Body of pancreas (tissue), 4 donors: ENCODE measurements at regions not wholly inside any gene's neighbourhood (a gene's known extent, or its start where the extent isn't known, plus 50 kb on each side); places are given as distances from the start of the nearest gene placed in this dataset.
A peak's percentile ranks its signal among the peaks of the same experiment; 100 is the strongest.
"Not testable (repeated sequence)": the region's sequence is repeated elsewhere in the genome, so short reads cannot be mapped to it uniquely, and the experiment has no call there.

Experiments
- ATAC-seq: fragments of 150-250 bp; one replicate; pipeline ENCODE4 v1.9.1; 2016
- DNase-seq, 4 donors: peaks; one replicate each; pipeline ENCODE4 v3.0.0-alpha.2; 2019
- H3K27ac ChIP-seq, 4 donors: fragments of 200-600 bp; sonication (generic); 1 replicate in 3 of 4; 2 replicates in 1 of 4; pipeline versions ENCODE4 v1.5.1 to v1.6.1; 2016 to 2019; ENCODE audit warnings: mild to moderate bottlenecking in 1 of 4, mixed read lengths in 1 of 4, moderate library complexity in 1 of 4
- H3K27me3 ChIP-seq, 2 donors: fragments of 200-600 bp; sonication (generic); one replicate each; pipeline ENCODE4 v1.6.0; 2016; ENCODE audit warnings: mild to moderate bottlenecking in 1 of 2
- H3K36me3 ChIP-seq, 2 donors: fragments of 200-600 bp; sonication (generic); replicated peaks in 1 of 2; 2 replicates each; pipeline ENCODE4 v1.5.1; 2016; ENCODE audit warnings: low read depth in 2 of 2; ENCODE audit not compliant: insufficient read depth in 1 of 2
- H3K4me1 ChIP-seq: fragments of 200-600 bp; sonication (generic); one replicate; pipeline ENCODE4 v1.6.0; 2016
- H3K4me3 ChIP-seq, 2 donors: fragments of 200-600 bp; sonication (generic); 1 replicate in 1 of 2; 2 replicates in 1 of 2; pipeline ENCODE4 v1.5.1; 2016 to 2019
- H3K9me3 ChIP-seq, 3 donors: fragments of 200-600 bp; sonication (generic); 1 replicate in 2 of 3; 2 replicates in 1 of 3; pipeline ENCODE4 v1.5.1; 2016
- POLR2A ChIP-seq, 3 donors: fragments of 450-650 bp; IDR thresholded peaks; one replicate each; pipeline ENCODE4 v1.6.1; 2016; ENCODE audit warnings: antibody characterized with exemption in 3 of 3, mild to moderate bottlenecking in 2 of 3
- WGBS, 2 donors: methylation state at CpG; one replicate each; pipeline ENCODE4 v1.1.5; 2017; 5-methylcytosine and 5-hydroxymethylcytosine counted together
- intact Hi-C: fragments of 100-400 bp; cut with DNase I; formaldehyde crosslinking; loops from one replicate; pipeline ENCODE4 v1.15.1; 2023

DNA sequence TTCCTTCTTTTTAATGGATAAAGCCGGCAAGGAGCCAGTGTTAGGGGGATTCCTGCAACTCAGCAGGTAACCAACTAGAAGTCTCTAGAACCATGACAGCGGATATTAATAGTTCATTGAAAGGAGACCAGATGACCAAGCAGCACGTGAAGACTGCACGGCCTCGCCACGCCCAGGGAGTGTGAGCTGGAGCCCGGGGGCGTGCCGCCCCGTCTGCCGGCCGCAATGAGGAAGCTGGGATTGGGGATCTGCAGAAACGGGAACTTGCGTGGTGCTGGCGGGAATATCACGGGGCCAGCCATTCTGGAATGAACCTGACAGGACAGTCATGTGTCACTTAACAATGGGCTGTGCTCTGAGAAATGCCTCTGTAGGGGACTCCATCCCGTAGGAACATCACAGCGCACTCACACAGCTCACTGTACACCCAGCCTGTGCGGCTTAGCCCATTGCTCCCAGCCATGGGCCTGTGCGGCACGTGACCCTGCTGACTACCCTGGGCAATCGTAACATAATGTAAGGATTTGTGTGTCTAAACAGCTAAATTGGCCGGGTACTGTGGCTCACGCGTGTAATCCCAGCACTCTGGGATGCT is 4092.8 kb upstream of the TPTE start:
- ATAC-seq, H3K27me3 ChIP-seq, H3K36me3 ChIP-seq, H3K9me3 ChIP-seq, H3K27ac ChIP-seq, H3K4me3 ChIP-seq, H3K4me1 ChIP-seq, intact Hi-C loops: not testable (repeated sequence)
- WGBS, 2 donors: 64 to 100% methylated on average over 3 to 8 of the region's 25 CpGs
- DNase-seq: peak in 1 of 4 donors; percentile 16

DNA sequence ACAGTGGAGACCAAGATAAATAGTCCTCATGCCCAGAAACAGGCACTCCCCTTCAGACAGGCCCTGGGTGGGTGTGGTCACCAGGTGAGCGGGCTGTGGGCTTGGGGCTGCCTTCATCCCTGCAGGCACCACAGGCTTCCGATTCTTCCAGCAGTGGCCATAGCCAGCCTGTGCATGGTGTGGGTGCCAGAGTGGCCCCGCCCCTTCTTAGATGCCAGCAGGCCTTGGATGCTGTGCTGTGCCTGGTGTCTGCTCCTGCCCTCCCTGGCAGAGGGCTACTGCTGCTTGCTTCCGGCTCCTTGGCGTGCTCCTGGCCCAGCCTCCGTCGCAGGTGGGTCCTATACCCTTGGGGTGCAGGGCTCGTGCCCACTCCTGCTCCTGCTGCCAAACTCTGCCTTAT is 4091.5 kb upstream of the TPTE start:
- ATAC-seq, H3K36me3 ChIP-seq, intact Hi-C loops, H3K27me3 ChIP-seq, H3K4me1 ChIP-seq, H3K9me3 ChIP-seq, H3K4me3 ChIP-seq, H3K27ac ChIP-seq: not testable (repeated sequence)
- DNase-seq: peak in 1 of 4 donors; percentile 12
- WGBS, 2 donors: no CpG with 5 or more reads among the region's 8 CpGs

DNA sequence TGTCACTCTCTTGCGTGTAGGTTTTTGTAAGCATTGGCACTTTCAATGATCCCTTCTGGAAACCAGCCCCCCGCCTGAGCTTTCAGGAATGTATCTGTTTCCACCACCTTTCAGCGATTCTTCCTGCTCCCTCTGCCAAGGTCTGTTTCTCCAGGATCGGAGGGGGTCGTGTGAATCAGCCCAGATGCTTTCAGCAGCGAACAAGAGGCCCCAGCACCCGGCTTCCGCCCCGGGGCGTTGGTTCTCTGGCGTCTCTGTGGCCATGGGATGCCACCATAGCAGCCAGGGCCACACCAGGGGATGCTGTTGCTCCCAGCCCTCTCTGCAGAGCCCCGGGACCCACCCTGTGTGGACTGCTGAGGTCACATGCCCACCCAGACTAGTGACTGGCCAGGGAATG is 4088.2 kb upstream of the TPTE start:
- not testable (repeated sequence) for ATAC-seq

DNA sequence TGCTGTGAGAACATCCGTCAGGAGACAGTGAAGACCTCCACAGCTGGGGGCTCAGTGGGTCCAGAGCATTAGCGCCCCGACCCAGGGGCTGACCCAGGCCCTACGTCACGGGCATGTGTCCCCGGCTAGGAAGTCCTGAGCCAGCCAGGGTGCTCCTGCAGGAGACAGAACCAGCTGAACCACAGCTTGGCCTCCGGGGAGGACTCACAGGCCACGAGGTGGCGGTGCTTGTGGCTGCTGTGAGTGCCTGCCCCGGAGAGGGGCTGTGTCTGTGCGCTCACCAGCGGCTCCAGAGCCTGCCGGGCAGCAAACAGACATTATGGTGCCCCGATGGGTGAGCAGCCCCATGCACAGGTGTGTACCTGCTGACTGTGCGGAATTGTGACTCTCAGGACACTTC is 4085.2 kb upstream of the TPTE start:
- no CpG with 5 or more reads among the region's 15 CpGs for WGBS, 2 donors
- H3K4me1 ChIP-seq: peaks cover 19% of the 10 kb centered on the region
- DNase-seq, H3K4me3 ChIP-seq, H3K9me3 ChIP-seq, H3K27ac ChIP-seq, H3K27me3 ChIP-seq, H3K36me3 ChIP-seq, ATAC-seq, intact Hi-C loops: not testable (repeated sequence)

More for the DNA sequence above, 4088.2 kb upstream of the TPTE start:
- H3K36me3 ChIP-seq, H3K4me3 ChIP-seq, H3K9me3 ChIP-seq, H3K27me3 ChIP-seq, intact Hi-C loops: not testable (repeated sequence)
- WGBS, 2 donors: 20% methylated on average over 1 of the region's 12 CpGs; no CpG with 5 or more reads in 1 of the 2 donors
- Histone ChIP-seq H3K4me1 (peaks cover 15% of the 10 kb centered on the region), H3K27ac (peak overlapping the region in 3 of 4 donors; percentile 16 to 39 (median 30))
- peak; percentile 22 to 67 (median 40) for DNase-seq

DNA sequence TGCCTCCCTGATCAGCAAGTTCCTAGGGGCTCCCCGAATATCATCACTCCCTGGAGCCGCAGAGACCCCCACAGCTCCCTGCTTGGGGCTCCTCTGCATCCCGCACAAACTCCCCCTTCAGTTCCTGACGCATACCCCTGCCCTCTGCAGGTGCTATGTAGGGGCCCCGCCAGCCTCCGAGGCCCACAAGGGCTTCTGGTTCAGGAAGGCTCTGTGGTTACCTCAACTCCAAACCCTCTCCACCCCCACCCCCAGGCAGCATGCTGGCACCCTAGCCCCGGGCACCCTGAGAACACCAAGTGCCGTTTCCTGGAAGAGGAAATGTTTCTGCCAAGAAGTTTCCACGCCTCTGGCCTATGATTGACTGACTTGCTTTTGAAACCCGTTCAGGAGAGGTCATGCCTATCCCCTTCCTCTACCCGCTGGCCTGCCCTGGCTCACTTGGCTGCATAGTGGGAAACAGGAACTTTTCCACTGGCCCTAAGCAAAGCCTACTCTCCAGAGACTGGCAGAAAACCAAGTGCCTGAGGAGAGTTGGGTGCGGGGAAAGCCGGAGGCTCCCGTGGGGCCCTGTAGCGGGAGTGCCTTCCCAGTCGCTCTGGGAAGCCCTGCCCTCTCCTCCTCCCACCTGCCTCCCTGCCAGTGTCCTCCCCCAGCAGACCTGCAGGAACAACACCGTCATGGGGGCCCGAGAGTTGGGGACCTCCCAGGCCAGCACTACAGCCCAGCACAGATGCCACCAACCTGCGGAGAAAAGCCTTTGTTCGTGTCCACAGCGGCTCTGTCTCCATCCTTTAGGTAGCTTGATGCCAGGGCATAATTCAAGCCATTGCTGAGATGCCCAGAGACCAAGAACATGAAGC is 4084.2 kb upstream of the TPTE start:
- DNase-seq, H3K27me3 ChIP-seq, H3K4me3 ChIP-seq, H3K36me3 ChIP-seq, H3K9me3 ChIP-seq, intact Hi-C loops: not testable (repeated sequence)
- H3K27ac ChIP-seq: peak overlapping the region in 3 of 4 donors; percentile 57 to 71 (median 66)
- TF ChIP-seq POLR2A (IDR thresholded peaks at IDR 0.05): peak in 1 of 3 donors; percentile 14
- peaks cover 19% of the 10 kb centered on the region for H3K4me1 ChIP-seq
- peak; percentile 84 for ATAC-seq
- 14% methylated on average over 5 of the region's 21 CpGs; no CpG with 5 or more reads in 1 of the 2 donors for WGBS, 2 donors

DNA sequence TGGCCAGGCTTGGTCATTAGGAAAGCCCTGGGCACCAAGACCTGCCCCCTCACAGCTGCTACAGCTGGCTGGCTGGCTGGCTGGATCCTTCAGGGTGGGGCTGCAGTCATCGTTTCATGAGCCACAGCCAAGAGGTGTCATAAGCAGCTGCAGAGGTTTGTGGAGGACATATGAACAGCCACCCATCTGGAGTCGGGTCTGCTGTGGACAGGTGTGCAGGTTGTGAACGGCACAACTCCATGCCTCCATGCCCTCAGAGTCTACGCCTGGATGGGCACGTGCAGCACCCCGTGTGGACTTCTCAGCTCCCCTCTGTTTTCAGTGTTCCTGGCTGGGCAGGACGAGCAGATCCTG is 4083.6 kb upstream of the TPTE start:
- ATAC-seq (peak; percentile 51), DNase-seq (peak; percentile 19 to 63 (median 46))
- H3K36me3 ChIP-seq, intact Hi-C loops, H3K9me3 ChIP-seq, H3K4me3 ChIP-seq, H3K27me3 ChIP-seq: not testable (repeated sequence)
- Histone ChIP-seq H3K4me1 (peaks cover 19% of the 10 kb centered on the region), H3K27ac (peak overlapping the region in 3 of 4 donors; percentile 57 to 71 (median 66))
- WGBS, 2 donors: 25% methylated on average over 5 of the region's 7 CpGs; no CpG with 5 or more reads in 1 of the 2 donors

DNA sequence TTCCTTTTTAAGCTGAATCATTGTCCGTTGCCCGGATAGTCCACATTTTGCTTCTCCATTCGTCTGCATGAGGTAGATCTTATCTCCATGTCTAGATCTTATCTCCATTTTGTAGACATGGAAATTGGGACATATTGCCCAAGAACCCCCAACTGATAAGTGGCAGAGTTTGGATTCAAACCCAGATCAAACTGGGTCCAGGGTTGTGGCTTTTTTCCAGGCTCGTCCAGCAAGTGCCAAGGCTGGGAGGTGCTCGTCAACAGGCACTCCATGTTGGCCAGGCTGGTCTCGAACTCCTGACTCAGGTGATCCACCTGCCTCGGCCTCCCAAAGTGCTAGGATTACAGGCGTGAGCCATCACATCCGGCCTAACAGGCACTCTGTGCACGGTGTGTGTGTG is 4082.3 kb upstream of the TPTE start:
- H3K9me3 ChIP-seq, H3K36me3 ChIP-seq, ATAC-seq, H3K27ac ChIP-seq, DNase-seq, H3K27me3 ChIP-seq, intact Hi-C loops, H3K4me3 ChIP-seq: not testable (repeated sequence)
- H3K4me1 ChIP-seq: peaks cover 10% of the 10 kb centered on the region
- WGBS, 2 donors: no CpG with 5 or more reads among the region's 10 CpGs

DNA sequence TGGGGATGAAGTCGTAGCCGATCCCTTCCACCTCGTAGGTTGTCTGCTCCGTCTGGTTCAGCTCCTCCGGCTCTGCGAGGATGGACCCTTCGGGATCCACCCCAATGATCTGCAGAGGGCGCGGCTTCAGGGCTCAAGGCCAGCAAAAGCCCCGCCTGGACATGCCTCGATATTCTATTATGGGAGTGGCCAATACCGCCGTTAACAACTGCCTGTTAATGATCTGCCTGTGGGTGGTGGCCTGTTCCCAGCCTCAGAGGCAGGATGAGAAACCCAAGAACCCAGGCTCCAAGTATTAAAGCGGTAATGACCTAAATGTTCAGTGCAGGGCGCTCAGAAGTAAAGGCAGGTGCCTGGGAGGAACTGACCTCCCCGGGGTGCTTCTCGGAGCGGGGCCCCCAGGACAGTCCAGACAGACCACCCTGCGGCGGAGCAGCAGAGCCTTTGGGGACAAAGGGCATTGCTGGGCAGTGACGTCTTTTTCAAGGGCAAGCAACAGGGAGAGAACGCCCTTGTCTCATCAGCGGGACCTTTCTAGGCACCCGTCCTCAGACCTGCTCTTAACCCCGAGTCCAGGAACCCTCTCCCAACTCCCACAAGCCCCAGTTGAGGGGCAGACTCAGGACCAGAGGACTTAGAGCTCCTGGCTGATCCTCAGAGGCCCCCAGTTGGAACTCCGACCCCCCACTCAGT is 4066.6 kb upstream of the TPTE start:
- H3K36me3 ChIP-seq, H3K4me1 ChIP-seq, DNase-seq, intact Hi-C loops, H3K27ac ChIP-seq, H3K27me3 ChIP-seq, H3K9me3 ChIP-seq, ATAC-seq, H3K4me3 ChIP-seq: not testable (repeated sequence)
- no CpG with 5 or more reads among the region's 26 CpGs for WGBS, 2 donors

DNA sequence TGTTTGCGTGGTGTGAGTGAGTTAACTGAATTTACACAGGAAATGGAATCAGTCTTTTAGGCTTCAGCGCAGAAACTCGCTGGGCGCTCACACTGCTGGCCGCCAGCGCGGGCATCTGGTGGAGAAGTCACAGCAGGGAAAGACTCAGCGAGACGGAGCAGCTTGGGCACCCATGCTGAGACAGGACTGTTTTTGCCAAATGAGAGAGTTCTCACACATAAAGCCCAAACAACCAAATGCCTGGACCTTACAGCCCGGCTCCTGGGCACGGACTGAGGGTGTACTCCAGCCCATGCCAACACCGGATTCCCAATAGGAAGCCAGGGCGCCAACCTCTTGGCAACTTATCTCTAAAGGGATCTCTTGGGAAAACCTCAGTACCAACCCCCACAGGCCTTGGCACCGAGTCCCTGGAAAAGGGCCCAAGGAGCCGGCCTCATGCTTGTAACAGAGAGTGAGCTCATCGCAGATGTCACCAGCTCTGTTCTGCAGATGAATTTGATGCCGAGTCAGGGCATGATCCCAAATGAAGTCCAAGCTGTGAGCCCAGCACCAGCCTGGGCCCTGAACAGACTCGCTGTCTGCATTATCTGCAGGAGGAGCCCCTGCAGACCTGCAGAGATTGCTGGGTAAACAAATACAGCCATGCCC is 4065.2 kb upstream of the TPTE start:
- intact Hi-C loops, H3K27ac ChIP-seq, H3K4me1 ChIP-seq, H3K4me3 ChIP-seq, DNase-seq, H3K9me3 ChIP-seq, H3K27me3 ChIP-seq, H3K36me3 ChIP-seq: not testable (repeated sequence)
- peak; percentile 41 for ATAC-seq
- no CpG with 5 or more reads among the region's 18 CpGs for WGBS, 2 donors

DNA sequence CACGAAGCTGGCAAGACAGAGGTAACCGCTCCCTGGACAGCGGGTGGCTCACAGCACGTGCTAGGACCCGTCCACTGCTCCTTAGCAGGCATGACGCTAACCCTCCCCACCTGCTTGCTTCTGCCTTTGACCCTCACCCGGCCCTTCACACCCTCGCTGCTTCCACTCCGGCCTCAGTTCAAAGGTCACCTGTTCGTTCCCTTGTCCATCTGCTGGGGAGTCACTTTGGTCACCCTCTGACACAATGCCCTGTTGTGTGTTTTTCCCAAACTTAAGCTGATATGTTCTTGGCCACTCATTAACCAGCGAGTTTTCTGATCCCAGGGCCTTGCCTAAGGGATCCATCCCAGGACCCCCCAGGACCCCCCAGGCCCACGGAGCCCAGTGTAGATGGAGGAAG is 4061.6 kb upstream of the TPTE start:
- H3K4me1 ChIP-seq, H3K4me3 ChIP-seq, intact Hi-C loops, H3K36me3 ChIP-seq, ATAC-seq, H3K27me3 ChIP-seq, H3K27ac ChIP-seq, DNase-seq, H3K9me3 ChIP-seq: not testable (repeated sequence)
- WGBS, 2 donors: no CpG with 5 or more reads among the region's 12 CpGs

DNA sequence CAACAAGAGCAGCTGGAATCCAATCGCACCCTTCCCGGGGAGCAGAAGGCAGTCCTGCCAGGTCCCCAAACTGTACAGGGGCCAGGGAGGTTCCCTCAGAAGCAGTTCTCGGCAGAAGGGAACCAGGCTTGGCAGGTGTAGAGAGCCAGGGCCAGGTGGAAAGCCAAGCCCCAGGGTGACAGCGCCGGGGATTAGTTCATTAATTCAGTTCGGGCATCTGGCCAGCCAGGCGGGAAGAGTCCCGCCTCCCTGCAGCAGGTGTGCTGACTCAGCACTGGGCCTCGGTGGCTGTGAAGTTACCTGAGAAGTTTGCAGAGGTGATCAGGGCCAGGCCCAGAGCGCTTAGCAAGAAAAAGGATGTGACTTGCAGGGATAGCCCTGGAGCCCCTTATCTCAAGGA is 4060.0 kb upstream of the TPTE start:
- H3K36me3 ChIP-seq, DNase-seq, H3K4me1 ChIP-seq, H3K27ac ChIP-seq, H3K27me3 ChIP-seq, H3K4me3 ChIP-seq, intact Hi-C loops, H3K9me3 ChIP-seq: not testable (repeated sequence)
- no CpG with 5 or more reads among the region's 10 CpGs for WGBS, 2 donors
- peak; percentile 64 for ATAC-seq
